D721Med (cell line): ENCODE measurements at regions not wholly inside any gene's neighbourhood (a gene's known extent, or its start where the extent isn't known, plus 50 kb on each side); places are given as distances from the start of the nearest gene placed in this dataset.

ENCODE experiments used
- DNase-seq: peaks from one replicate; pipeline ENCODE4 v3.0.0; 2011; ENCODE audit warnings: low spot score; ENCODE audit not compliant: insufficient read length
- FAIRE-seq: peaks from 2 replicates; lab custom pipeline; 2011; peaks lifted over from hg19 to GRCh38; lab: Jason Lieb, UNC
- CTCF ChIP-seq: IDR thresholded peaks from 2 replicates; pipeline ENCODE4 v1.5.1; 2012; ENCODE audit warnings: mild to moderate bottlenecking, control low read depth; ENCODE audit not compliant: insufficient read depth; ENCODE audit errors: missing control alignments

- DNase-seq (no peak), FAIRE-seq (no peak)
- no peak for TF ChIP-seq CTCF
These were observed 74.7 kb upstream of the SPIN1 start for GRCh38 chr9:88313364-88314220.

GRCh38 chr9:88312517-88313103 is 75.6 kb upstream of the SPIN1 start:
- FAIRE-seq, result no peak
- no peak for DNase-seq
- no peak for TF ChIP-seq CTCF

GRCh38 chr9:88312045-88312444 is 76.2 kb upstream of the SPIN1 start:
- no peak for TF ChIP-seq CTCF
- DNase-seq, result no peak
- no peak for FAIRE-seq

- no peak for FAIRE-seq
- no peak for DNase-seq
- no peak for TF ChIP-seq CTCF
These were observed 77.8 kb upstream of the SPIN1 start for GRCh38 chr9:88310310-88310980.

- TF ChIP-seq CTCF, result no peak
- FAIRE-seq (no peak), DNase-seq (no peak)
These were observed 79.2 kb upstream of the SPIN1 start for GRCh38 chr9:88308831-88309560.

- TF ChIP-seq CTCF, result no peak
- DNase-seq, result no peak
- no peak for FAIRE-seq
These were observed 81.1 kb upstream of the SPIN1 start for GRCh38 chr9:88307136-88307535.
